IMR-90 (cell line): ENCODE measurements at regions not wholly inside any gene's neighbourhood (a gene's known extent, or its start where the extent isn't known, plus 50 kb on each side); places are given as distances from the start of the nearest gene placed in this dataset.

Experiments used
- BHLHE40 ChIP-seq: fragments of 150-350 bp; IDR thresholded peaks from 2 replicates; pipeline ENCODE4 v1.6.1; 2016; ENCODE audit warnings: mild to moderate bottlenecking, low read depth, low read length
- MXI1 ChIP-seq: IDR thresholded peaks from 2 replicates; pipeline ENCODE4 v1.6.1; 2012; ENCODE audit warnings: low read depth, mild to moderate bottlenecking, low read length, moderate library complexity, borderline replicate concordance
- RAD21 ChIP-seq: IDR thresholded peaks from 2 replicates; pipeline ENCODE4 v1.6.1; 2012; ENCODE audit warnings: low read length, improper control_type of control experiment
- RCOR1 ChIP-seq: IDR thresholded peaks from 2 replicates; pipeline ENCODE4 v1.6.1; 2012; ENCODE audit warnings: mild to moderate bottlenecking, low read length, improper control_type of control experiment; ENCODE audit not compliant: insufficient replicate concordance
- RFX5 ChIP-seq: IDR thresholded peaks from 2 replicates; pipeline ENCODE4 v1.8.0; 2012; ENCODE audit warnings: low read depth, mild to moderate bottlenecking, low read length, moderate library complexity
- TF ChIP-seq, protein P1 (sequence below): conservative IDR thresholded peaks from 2 replicates; pipeline ENCODE4 v1.5.1; 2012; ENCODE audit warnings: mild to moderate bottlenecking, low read depth, low read length, improper control_type of control experiment
- TF ChIP-seq, protein P2 (sequence below): fragments of 150-350 bp; IDR thresholded peaks from 2 replicates; pipeline ENCODE4 v1.6.1; 2017; ENCODE audit warnings: mild to moderate bottlenecking, antibody characterized with exemption, low read length, low read depth

DNA sequence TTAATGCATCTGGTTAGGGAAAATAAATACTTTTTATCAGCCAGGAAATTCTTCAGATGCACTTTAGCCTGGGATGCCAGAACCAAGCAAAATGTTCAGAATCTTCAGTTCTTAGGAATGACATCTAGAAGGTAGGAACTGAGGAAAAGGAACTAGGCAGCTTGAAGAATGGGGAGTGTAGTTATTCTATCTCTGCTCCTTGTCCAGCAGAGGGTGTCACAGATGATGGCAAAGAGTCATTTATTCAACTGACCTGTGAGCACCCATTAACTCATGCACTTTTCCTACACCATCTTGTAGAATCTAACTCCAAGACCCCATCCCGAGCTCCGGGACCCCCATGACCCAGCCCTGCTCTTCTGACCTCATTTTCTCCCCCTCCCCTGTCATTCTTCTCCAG is 122.1 kb upstream of the ISX start:
- TF ChIP-seq, protein P1, sequence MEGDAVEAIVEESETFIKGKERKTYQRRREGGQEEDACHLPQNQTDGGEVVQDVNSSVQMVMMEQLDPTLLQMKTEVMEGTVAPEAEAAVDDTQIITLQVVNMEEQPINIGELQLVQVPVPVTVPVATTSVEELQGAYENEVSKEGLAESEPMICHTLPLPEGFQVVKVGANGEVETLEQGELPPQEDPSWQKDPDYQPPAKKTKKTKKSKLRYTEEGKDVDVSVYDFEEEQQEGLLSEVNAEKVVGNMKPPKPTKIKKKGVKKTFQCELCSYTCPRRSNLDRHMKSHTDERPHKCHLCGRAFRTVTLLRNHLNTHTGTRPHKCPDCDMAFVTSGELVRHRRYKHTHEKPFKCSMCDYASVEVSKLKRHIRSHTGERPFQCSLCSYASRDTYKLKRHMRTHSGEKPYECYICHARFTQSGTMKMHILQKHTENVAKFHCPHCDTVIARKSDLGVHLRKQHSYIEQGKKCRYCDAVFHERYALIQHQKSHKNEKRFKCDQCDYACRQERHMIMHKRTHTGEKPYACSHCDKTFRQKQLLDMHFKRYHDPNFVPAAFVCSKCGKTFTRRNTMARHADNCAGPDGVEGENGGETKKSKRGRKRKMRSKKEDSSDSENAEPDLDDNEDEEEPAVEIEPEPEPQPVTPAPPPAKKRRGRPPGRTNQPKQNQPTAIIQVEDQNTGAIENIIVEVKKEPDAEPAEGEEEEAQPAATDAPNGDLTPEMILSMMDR, result no peak
- TF ChIP-seq, protein P2, sequence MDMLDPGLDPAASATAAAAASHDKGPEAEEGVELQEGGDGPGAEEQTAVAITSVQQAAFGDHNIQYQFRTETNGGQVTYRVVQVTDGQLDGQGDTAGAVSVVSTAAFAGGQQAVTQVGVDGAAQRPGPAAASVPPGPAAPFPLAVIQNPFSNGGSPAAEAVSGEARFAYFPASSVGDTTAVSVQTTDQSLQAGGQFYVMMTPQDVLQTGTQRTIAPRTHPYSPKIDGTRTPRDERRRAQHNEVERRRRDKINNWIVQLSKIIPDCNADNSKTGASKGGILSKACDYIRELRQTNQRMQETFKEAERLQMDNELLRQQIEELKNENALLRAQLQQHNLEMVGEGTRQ, result no peak
- TF ChIP-seq RCOR1 (no peak), BHLHE40 (no peak), RFX5 (no peak), RAD21 (no peak), MXI1 (no peak)
